GM20431 (cell line): ENCODE measurements at regions not wholly inside any gene's neighbourhood (a gene's known extent, or its start where the extent isn't known, plus 50 kb on each side); places are given as distances from the start of the nearest gene placed in this dataset.
"Not testable (repeated sequence)": the region's sequence is repeated elsewhere in the genome, so short reads cannot be mapped to it uniquely, and the experiment has no call there.

Source experiments
- in situ Hi-C: fragments of 300-500 bp; cut with MseI, MboI; formaldehyde crosslinking; loops from one replicate; pipeline ENCODE4 v1.15.0; 2020; ENCODE audit warnings: low sequenced_read_pairs; ENCODE audit not compliant: unreplicated experiment

DNA sequence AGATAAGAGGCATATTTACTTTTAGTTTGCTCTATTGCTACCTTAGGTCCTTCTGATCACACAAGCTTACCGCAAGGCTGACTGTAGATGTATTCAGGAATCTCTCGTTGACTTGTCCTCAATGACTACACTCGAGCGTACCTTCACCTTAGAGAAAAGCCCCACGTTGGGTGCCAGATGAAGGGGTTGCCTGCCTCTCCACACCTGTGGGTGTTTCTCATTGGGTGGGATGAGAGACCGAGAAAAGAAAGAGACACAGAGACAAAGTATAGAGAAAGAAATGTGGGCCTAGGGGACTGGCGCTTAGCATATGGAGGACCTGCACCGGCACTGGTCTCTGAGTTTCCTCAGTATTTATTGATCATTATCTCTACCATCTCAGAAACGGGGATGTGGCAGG, 51.8 kb downstream of the ASCL4 start:
- in situ Hi-C loops: no loop called here

DNA sequence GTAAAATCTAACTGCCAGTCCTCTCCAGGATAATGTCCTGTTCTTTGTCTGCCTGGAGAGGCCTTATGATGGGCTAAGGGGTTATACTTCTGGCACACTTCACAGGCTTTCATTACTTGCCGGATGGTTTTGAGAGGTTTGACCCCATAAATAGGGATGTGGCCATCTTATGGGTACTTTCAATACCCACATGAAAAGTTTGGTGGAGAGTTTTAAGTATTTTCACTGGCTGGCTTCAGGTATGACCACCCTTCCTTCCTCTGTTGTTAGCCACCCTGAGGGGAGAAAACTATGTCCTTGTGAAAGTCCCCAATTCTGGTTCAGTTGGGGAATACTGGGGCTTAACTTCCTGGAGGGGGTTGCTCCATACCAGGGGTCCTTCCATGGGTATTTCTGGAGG, 54.8 kb downstream of the ASCL4 start:
- in situ Hi-C loops: no loop called here

DNA sequence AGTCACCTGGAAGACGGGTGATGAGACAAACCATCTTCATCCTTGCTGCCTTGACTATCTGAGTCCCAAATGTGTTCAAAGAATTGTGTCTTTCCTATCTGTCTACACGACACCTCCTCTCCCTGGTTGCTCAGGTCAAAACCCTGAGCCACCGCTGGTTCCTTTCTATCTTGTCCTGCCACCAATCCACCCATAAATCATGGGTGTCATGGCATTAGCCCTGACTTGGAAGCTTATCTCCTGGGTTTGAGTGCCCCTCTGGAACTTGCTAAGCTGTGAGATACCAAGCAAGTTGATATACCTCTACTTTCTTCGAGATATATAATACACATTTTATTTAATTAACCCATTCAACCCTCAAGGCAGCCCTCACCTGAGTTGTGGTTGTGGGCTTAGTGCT, 57.9 kb downstream of the ASCL4 start:
- in situ Hi-C loops: no loop called here

DNA sequence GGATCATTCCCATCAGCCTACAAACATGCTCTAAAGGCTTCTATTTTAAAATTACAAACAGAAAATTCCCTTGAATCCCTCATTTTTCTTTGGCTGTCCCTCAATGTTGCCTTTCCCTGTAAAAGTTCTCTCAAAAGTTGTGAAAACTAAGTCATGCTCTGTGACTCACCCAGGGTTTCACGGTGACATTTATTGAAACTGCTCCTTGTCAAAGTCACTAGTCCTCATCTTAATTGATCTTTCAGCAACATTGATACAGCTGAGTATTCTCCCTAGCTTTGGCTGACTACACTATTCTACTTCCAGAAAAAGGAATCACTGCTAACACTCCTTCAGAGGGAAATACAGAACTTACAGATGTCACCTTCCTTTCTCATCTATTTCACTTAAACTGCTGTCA, 65.7 kb downstream of the ASCL4 start:
- in situ Hi-C loops: no loop called here

DNA sequence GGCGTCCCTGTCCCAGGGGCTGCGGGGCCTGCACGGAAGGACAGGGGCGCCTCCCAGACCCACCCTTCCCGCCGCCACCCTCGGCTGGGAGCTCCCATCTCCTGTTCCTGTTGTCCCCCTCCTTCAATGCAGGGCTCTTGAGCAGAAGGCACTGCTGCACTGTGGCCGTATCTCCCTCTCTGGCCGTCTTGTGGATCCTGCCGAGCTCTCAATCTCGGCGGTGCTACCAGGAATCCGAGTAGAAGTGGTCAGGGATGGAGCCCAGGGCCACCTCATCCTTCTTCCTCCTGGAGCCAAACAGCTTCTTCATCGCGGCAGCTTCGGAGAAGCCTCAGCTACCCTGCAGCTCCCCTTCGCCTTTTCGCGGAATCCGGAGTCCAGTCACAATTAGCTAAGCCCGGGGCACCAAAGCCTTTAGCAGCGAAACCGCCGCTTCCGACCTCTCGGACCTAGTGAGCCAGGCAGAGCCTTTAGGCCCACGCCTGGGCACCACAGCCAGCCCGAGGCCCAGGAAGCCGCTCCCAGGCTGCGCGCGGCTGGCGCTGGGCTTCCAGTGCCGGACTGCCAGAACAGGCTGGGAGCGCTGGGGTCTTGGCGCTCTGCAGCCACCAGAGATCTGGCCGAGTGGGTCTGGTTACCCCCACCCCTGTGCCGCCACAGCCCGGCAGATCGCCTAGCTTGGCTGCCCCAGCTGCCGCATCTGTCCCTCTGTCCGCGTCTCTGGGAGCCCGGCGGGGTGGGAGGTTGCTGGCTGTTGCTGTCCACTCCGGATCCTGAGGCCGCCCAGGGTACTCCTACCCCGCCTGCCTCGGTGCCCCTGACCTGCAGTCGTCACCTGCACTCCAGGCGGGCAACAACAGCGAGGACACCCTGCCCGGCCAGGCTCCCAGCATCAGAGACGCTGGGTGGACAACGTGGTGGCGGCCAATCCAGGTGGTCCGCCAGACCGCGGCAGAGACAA, 69.1 kb downstream of the ASCL4 start:
- in situ Hi-C loops: no loop called here

DNA sequence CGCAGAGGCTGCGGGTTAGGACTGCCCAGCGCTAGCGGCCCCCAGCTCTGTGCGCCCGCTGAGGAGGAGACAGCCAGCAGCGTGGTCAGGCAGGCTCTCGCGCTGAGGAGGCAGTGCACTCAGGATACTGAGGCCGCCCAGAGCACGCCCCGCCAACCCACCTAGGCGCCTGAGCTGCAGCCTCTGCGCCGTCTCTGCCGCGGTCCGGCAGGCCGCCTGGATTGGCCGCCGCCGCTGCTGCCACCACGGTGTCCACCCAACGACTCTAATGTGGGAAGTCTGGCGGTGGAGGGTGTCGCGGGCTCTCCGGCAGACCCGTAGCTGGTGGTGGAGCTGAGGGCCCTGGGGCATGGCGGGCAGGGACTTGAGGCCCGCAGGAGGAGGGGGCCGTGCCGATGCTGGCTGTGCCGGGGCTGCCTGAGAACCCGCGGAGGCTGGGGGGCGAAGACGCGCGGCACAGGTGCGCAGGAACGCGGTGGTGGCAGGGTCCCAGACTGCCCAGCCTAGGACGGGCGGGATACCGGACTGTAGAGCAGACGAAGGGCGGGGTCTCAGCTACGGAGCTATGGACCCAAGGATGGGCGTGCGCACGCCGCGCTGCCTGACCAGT, 69.9 kb downstream of the ASCL4 start:
- in situ Hi-C loops: no loop called here

DNA sequence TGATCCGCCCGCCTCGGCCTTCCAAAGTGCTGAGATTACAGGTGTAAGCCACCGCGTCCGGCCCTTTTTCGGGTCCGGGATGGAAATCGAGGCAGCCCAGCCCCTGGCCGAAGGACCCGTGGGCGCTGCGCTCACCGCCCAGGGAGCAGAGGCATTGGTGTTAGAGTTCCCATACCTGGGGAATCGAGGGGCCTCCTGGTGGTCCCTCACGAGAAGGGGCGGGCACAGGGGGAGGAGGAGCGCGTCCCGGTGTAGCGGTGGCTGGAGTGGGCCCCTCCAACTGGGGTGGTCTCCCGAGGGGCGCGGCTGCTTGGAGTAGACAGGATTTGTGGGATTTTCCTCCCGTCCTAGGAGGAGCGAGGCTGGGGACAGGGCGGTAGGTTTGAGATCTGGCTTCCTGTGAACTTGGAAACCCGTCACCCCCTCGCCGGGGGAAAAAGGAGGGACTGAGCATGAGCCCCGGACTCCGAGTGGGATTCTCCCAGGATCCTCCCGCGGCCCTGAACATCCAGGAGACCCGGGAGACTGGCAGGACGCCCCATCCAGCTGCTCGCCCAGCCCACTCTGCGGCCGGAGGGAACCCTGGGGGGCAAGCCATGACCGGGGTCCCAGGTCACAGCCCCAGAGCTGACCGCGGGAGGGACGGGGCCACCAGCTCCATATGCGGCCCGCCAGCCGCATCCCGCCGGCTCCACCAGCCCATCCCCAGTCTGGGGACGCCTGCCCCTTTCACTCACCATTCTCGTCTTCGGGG, 70.9 kb downstream of the ASCL4 start:
- in situ Hi-C loops: no loop called here

DNA sequence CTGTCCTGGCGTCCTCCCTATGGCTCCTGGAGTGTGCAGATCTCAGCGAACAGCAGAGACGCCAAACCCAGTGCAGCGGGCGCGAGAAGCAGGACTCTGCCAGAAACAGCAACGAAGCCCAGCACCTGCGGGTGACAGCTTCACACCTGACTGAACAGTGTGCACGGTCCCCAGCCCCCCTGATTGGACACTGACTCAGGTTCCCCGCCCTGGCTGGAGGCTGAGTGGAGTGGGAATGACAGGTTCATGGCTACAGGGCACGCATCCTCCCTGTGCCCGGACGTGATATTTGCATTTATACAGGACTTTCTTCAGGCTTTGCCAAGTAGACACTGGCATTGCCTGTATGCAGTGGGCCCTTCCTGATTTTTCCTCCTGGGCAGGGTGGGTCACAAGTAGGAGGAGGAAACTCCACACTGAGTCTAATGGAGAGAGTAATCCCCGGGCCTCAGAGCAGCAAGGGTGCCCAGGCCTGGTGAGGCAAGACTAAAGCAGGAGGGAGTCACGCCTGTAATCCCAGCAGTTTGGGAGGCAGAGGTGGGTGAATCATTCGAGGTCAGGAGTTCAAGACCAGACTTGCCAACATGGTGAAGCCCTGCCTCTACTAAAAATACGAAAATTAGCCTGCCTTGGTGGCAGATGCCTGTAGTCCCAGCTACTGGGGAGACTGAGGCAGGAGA, 71.6 kb downstream of the ASCL4 start:
- in situ Hi-C loops: no loop called here

DNA sequence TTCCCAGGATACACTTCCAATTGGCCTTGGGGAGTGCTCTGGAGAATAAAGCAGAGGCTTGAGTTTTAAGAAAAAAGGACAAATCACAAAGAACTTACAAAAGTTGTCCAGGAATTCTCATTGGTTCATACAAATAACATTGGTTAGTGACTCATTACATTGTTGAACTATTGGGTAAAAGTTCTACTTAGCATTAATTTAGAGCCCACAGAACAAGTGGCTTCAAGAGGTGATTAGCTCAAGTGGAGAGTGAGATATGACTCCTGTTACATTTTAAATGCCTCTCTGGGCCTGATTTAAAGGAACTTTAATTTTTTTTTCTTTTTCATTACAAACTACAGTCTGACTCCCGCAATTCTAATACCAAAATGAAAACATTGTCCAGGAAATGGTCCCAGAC, 72.9 kb downstream of the ASCL4 start:
- in situ Hi-C loops: no loop called here

DNA sequence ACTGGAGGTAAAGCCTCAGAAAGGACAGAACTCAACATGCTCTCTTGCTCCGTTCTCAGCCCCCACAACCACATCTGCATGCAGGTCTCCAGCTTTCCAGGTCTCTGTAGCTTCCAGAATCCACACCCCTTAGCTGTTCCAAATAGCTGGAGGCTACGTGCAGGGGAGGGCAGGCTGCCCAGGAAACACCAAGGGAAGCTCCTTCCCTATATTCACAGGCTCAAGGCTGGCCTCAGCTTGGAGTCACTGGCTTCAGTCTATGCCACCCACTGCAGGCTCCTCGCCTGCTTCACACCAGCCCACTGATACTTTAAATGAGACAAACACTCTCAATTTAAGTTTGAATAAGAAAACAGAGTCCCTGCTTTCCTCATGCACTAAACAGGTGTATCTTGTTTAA, 73.3 kb downstream of the ASCL4 start:
- in situ Hi-C loops: no loop called here

DNA sequence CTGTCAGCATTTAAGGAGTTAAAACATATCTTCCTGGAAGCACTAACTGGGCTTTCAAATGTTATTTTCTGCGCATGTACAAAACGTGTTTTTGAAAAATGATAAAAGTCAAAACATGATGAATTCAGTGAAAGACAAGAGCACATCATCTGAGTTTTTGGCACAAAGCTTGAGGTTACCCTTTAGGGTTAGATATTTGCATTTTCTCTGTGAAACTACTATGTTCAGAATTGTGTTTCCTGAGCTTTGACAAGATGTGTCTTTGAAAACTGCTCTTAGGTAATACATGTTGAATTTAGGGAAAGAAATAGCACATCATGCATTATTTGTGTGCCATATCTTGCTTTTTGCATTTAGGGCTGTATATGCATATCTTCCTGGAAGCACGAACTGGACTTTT, 79.0 kb downstream of the ASCL4 start:
- in situ Hi-C loops: no loop called here

DNA sequence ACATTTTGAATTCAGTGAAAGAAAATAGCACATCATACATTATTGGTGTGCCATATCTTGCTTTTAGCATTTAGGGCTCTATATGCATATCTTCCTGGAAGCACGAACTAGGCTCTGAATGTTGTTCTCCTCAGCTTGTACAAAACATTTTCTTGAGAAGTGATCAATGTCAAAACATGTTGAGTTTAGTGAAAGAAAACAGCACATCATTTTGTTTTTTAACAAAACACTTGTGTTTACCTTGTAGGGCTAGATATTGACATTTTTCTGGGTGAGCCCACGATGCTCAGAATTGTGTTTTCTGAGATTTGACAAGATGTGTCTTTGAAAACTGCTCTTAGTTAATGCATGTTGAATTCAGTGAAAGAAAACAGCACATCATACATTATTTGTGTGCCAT, 81.0 kb downstream of the ASCL4 start:
- in situ Hi-C loops: no loop called here

DNA sequence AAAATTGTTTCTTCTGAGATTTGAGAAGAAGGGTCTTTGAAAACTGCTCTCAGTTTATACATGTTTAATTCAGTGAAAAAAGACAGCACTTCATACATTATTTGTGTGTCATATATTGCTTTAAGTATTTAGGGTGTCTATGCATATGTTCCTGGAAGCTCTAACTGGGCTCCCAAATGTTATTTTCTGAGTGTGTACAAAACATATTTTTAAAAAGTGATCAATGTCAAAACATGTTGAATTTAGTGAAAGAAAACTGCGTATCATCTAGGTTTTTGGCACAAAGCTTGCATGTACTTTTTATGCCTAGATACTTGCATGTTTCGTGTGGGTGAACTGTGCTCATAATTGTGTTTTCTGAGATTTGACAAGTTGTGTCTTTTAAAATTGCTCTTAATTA, 81.6 kb downstream of the ASCL4 start:
- in situ Hi-C loops: no loop called here

DNA sequence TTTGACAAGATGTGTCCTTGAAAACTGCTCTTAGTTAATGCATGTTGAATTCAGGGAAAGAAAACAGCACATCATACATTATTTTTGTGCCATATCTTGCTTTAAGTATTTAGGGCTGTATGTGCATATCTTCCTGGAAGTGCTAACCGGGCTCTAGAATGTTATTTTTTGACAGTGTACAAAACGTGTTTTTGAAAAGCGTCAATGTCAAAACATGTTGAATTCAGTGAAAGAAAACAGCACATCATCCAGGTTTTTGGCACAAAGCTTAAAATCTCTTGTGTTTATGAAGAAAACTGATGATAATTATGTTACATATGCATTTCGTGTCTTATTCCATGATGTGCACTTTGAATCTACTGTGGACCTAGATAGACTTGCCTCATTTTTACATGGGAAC, 82.7 kb downstream of the ASCL4 start:
- in situ Hi-C loops: no loop called here

DNA sequence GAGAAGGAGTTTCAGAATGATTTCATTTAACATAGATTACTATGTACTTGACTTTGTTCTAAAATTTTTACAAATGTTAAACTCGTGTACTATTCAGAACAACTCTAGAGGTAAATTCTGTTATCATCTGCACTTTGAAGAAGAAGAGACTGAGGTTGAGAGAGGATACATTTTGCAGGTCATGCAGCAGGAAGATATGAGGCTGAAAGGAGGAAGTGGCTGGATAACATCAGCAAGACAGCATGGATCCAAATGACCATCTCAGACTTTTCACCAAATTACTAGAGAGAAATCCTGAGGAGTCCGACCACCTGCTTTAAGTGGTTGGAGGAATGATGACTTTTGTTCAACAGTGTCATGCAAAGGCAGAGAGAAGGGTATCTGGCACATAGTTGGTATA, 84.9 kb downstream of the ASCL4 start:
- in situ Hi-C loops: no loop called here

DNA sequence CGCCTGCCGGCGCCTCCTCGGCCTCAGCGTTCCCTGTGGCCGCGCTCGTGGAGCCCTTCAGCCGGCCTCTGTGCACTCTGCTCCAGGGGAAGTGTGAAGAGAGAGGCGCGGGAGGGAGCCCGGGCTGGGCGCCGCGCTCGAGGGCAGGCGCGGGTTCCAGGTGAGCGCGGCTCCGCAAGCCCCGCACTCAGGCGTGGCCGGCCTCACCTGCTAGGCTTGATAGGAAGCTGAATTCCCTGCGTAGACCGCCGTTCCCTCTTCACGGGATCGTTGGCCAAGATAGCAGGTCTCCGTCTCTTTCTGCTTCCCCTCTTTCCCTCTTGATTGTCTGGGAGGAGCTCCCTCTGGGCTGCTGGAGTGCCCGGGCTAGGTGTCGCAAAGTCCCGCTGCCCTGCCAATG, 89.7 kb downstream of the ASCL4 start:
- in situ Hi-C loops: no loop called here

DNA sequence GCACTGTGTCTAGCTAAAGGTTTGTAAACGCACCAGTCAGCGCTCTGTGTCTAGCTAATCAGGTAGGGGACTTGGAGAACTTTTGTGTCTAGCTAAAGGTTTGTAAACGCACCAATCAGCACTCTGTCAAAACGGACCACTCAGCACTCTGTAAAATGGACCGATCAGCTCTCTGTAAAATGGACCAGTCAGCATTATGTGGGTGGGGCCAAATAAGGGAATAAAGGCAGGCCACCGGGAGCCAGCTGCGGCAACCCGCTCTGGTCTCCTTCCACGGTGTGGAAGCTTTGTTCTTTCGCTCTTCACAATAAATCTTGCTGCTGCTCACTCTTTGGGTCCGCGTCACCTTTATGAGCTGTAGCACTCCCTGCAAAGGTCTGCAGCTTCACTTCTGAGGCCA, 90.2 kb downstream of the ASCL4 start:
- in situ Hi-C loops: not testable (repeated sequence)

DNA sequence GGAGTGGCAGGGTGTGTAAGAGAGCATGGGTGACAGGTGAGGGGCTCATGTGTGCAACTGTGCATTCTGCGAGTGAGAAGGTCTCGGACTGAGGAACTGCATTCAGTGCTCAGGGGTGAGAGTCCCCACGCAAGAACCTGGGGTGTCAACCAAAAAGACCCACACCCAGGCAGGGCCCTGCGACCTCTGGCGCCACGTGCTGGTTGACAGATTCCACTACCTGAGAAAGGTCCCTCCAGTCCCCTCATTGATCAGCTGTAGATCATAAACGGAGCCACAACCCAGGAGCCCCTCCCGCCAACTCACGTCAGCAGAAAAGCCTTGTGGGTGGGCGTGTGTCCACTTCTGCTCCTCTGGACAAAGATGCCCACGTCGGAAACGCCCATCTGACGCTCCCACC, 98.7 kb downstream of the ASCL4 start:
- in situ Hi-C loops: no loop called here

DNA sequence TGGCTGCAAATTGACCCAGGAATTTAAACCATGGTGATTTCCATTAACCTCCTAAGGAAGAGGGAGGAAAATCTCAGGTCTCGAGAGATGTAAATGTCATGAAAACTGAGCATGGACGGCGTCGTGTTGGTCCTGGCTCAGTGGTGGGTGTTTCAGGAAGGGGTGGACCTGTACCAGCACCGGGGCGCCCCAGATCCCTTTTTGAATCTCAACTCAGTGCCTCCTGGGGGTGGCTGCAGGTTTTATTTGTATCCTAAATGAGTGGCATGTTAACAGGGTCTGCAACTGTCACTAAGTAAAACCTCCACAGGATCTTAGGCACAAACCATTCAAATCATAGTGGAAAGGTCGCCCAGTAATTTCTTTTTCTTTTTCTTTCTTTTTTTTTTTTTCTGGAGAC, 101.3 kb downstream of the ASCL4 start:
- in situ Hi-C loops: no loop called here
